Fibroblast of the aortic adventitia (primary cell): ENCODE measurements at regions not wholly inside any gene's neighbourhood (a gene's known extent, or its start where the extent isn't known, plus 50 kb on each side); places are given as distances from the start of the nearest gene placed in this dataset.

Experiments used
- DNase-seq: peaks from one replicate; pipeline ENCODE4 v3.0.0-alpha.2; 2010; ENCODE audit warnings: low read depth
- H3K4me3 ChIP-seq: 2 replicates; pipeline ENCODE4 v1.5.1; 2011; ENCODE audit warnings: low read depth, mild to moderate bottlenecking, control low read depth, low read length, moderate library complexity
- TF ChIP-seq, protein P1 (sequence below): IDR thresholded peaks from 2 replicates; pipeline ENCODE4 v1.5.1; 2011; ENCODE audit warnings: mild to moderate bottlenecking, low read length, control low read depth, inconsistent platforms; ENCODE audit not compliant: insufficient read depth

GRCh38 chr1:30611741-30612309 lies 111.6 kb downstream of the MATN1 start:
- TF ChIP-seq, protein P1, sequence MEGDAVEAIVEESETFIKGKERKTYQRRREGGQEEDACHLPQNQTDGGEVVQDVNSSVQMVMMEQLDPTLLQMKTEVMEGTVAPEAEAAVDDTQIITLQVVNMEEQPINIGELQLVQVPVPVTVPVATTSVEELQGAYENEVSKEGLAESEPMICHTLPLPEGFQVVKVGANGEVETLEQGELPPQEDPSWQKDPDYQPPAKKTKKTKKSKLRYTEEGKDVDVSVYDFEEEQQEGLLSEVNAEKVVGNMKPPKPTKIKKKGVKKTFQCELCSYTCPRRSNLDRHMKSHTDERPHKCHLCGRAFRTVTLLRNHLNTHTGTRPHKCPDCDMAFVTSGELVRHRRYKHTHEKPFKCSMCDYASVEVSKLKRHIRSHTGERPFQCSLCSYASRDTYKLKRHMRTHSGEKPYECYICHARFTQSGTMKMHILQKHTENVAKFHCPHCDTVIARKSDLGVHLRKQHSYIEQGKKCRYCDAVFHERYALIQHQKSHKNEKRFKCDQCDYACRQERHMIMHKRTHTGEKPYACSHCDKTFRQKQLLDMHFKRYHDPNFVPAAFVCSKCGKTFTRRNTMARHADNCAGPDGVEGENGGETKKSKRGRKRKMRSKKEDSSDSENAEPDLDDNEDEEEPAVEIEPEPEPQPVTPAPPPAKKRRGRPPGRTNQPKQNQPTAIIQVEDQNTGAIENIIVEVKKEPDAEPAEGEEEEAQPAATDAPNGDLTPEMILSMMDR, result no peak
- no peak overlapping the region for H3K4me3 ChIP-seq
- no peak for DNase-seq

GRCh38 chr1:30610917-30611316 lies 112.5 kb downstream of the MATN1 start:
- no peak overlapping the region for H3K4me3 ChIP-seq
- no peak for DNase-seq
- TF ChIP-seq, protein P1, result no peak

- DNase-seq, result no peak
- TF ChIP-seq, protein P1, result no peak
- H3K4me3 ChIP-seq, result no peak overlapping the region
Measured at GRCh38 chr1:30609999-30610345, 113.4 kb downstream of the MATN1 start.

- no peak overlapping the region for H3K4me3 ChIP-seq
- DNase-seq, result no peak
- TF ChIP-seq, protein P1, result no peak
Measured at GRCh38 chr1:30609336-30609998, 113.9 kb downstream of the MATN1 start.

DNA sequence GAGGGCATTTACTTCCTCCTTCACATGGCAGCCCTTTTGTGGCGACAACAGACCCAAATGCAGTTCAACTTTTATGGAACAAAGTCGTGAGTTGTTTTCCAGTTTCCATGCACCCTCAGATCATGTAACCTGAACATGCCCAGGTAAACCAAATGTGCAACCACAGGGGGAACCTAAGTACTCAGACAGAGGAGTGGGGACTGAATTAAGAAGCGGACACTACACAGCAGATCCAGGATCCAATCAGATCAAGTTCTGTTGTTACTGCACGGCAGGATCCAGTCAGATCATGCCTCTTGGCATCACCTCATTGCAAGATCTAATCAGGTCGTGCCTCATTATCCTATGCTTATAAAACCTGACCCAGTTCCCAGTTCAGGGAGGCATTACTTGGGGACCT lies 115.7 kb downstream of the MATN1 start:
- TF ChIP-seq, protein P1, result no peak

DNA sequence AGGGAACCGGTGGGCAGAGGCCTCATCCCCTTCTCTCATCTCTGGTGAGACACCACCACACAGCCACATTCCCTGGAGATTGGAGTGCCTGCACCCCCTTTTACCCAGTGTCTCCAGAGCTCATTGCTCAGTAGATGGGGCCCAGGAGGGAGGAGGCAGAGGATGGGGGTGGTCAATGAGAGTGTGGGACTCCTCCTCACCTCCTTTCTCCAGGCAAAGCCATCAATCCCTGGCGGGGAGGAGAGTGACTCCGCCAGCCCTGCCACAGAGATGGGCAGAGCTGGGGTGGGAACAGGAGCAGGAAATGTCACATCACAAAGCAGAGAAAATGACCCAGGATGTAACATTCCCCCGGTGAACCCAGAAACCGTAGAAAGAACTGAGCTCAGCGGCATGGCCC lies 117.2 kb downstream of the MATN1 start:
- no peak for DNase-seq
- TF ChIP-seq, protein P1, result no peak

More for the DNA sequence above, 115.7 kb downstream of the MATN1 start:
- H3K4me3 ChIP-seq, result no peak overlapping the region
- no peak for DNase-seq

More for the DNA sequence above, 117.2 kb downstream of the MATN1 start:
- no peak overlapping the region for H3K4me3 ChIP-seq
